ENCODE measurements at regions not wholly inside any gene's neighbourhood (a gene's known extent, or its start where the extent isn't known, plus 50 kb on each side); places are given as distances from the start of the nearest gene placed in this dataset.
"Not testable (repeated sequence)": the region's sequence is repeated elsewhere in the genome, so short reads cannot be mapped to it uniquely, and the experiment has no call there.

- not testable (repeated sequence) for TF ChIP-seq ZNF655 (CRISPR knock-in tag; IDR thresholded peaks at IDR 0.05); SIN3A (IDR thresholded peaks at IDR 0.05; ENCODE audit: borderline replicate concordance in 2 of 2, control insufficient read depth in 1 of 2, low read depth in 2 of 2, low read length in 2 of 2)
Observed at GRCh38 chr21:31511999-31512398, 147.5 kb upstream of the SOD1 start.
